Activated CD4-positive, alpha-beta T cell treated with anti-CD3 and anti-CD28 coated beads, Interleukin-2, amount 10 ng/mL, durations not matched to agents 7 days and 5 days (primary cell): ENCODE measurements at regions not wholly inside any gene's neighbourhood (a gene's known extent, or its start where the extent isn't known, plus 50 kb on each side); places are given as distances from the start of the nearest gene placed in this dataset.

Source experiments
- CTCF ChIA-PET: fragments of 350-600 bp; sonication (Branson Sonifier 250); formaldehyde crosslinking; loops from one replicate; lab custom pipeline; 2021; ENCODE audit warnings: antibody characterized with exemption; lab: Charles Lee
- POLR2A ChIA-PET: fragments of 350-600 bp; sonication (Branson Sonifier 250); formaldehyde crosslinking; loops from one replicate; lab custom pipeline; 2021; ENCODE audit warnings: antibody characterized with exemption; lab: Charles Lee
- DNase-seq: peaks from one replicate; pipeline ENCODE4 v3.0.0-alpha.2; 2020
- H3K27ac Mint-ChIP-seq: one replicate; pipeline ENCODE4 v1.8.0; 2021; ENCODE audit warnings: mild to moderate bottlenecking, moderate library complexity, mixed read lengths
- H3K27me3 Mint-ChIP-seq: one replicate; pipeline ENCODE4 v1.8.0; 2021; ENCODE audit warnings: mixed read lengths
- H3K36me3 Mint-ChIP-seq: one replicate; pipeline ENCODE4 v1.8.0; 2021; ENCODE audit warnings: low read depth, mixed read lengths
- H3K4me1 Mint-ChIP-seq: one replicate; pipeline ENCODE4 v1.8.0; 2021; ENCODE audit warnings: mixed read lengths
- H3K4me3 Mint-ChIP-seq: one replicate; pipeline ENCODE4 v1.8.0; 2021; ENCODE audit warnings: mild to moderate bottlenecking, moderate library complexity, mixed read lengths
- H3K9me3 Mint-ChIP-seq: one replicate; pipeline ENCODE4 v1.8.0; 2021; ENCODE audit warnings: mixed read lengths

DNA sequence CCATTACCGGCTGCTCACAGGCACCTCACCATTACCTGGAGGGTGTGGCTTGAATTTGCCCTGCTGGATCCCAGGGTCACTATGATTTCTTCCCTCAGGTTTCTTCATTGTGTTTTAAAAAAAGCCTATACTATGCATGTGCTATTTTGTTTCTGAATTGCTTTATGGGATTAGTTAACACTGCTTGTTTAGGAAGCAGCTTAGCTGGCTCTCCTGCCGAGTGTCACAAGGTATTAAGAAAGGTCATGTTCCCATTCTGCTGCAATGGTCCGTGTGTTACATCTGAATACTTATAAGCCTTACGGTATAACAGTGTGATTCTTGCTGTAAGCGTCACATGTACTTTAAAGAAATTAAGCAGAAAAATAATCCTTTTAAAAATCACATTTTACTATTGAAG is 380.6 kb upstream of the B3GAT1 start:
- ChIA-PET POLR2A (no interaction called here), CTCF (no interaction called here)
- no peak for DNase-seq
- Mint-ChIP-seq H3K4me3 (no peak overlapping the region), H3K27ac (no peak overlapping the region), H3K9me3 (no peaks in the 10 kb centered on the region), H3K27me3 (peaks cover 7% of the 10 kb centered on the region), H3K4me1 (no peaks in the 10 kb centered on the region), H3K36me3 (no peaks in the 10 kb centered on the region)

GRCh38 chr11:134792044-134792443 is 380.0 kb upstream of the B3GAT1 start:
- Mint-ChIP-seq H3K4me3 (no peak overlapping the region), H3K27me3 (peaks cover 7% of the 10 kb centered on the region), H3K9me3 (no peaks in the 10 kb centered on the region), H3K36me3 (no peaks in the 10 kb centered on the region), H3K27ac (no peak overlapping the region), H3K4me1 (no peaks in the 10 kb centered on the region)
- CTCF ChIA-PET: no interaction called here
- POLR2A ChIA-PET: no interaction called here
- no peak for DNase-seq

DNA sequence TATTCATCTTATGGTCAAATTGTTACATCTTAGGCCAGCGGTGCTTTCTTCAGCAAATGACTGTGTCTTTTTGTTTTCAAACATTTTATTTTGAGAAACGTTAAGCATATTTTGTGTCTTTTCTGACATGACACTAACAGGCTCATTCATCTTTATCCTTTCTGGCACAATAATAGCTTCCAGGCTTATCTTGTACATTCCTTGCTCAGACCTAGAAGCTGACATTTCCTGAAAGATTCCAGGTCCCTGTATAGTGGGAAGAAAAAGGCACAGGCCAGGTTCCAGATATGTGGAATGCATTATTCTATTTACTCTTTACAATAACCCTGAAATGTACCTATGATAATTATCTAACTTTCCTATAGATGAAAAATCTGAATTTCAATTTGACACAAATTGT is 379.1 kb upstream of the B3GAT1 start:
- Mint-ChIP-seq H3K4me3 (no peak overlapping the region), H3K9me3 (no peaks in the 10 kb centered on the region), H3K27ac (no peak overlapping the region), H3K27me3 (peaks cover 7% of the 10 kb centered on the region), H3K36me3 (no peaks in the 10 kb centered on the region), H3K4me1 (no peaks in the 10 kb centered on the region)
- ChIA-PET POLR2A (no interaction called here), CTCF (no interaction called here)
- no peak for DNase-seq

GRCh38 chr11:134789104-134789503 is 377.1 kb upstream of the B3GAT1 start:
- H3K4me3 Mint-ChIP-seq: no peak overlapping the region

GRCh38 chr11:134786636-134787035 is 374.6 kb upstream of the B3GAT1 start:
- ChIA-PET CTCF (no interaction called here), POLR2A (no interaction called here)
- Mint-ChIP-seq H3K4me1 (no peaks in the 10 kb centered on the region), H3K4me3 (no peak overlapping the region), H3K27me3 (peaks cover 5% of the 10 kb centered on the region), H3K36me3 (no peaks in the 10 kb centered on the region), H3K27ac (no peak overlapping the region), H3K9me3 (no peaks in the 10 kb centered on the region)
- DNase-seq: no peak

More at GRCh38 chr11:134789104-134789503, 377.1 kb upstream of the B3GAT1 start:
- H3K9me3 Mint-ChIP-seq: no peaks in the 10 kb centered on the region
- H3K27me3 Mint-ChIP-seq: peaks cover 5% of the 10 kb centered on the region
- no peak for DNase-seq
- H3K36me3 Mint-ChIP-seq: no peaks in the 10 kb centered on the region
- POLR2A ChIA-PET: no interaction called here
- CTCF ChIA-PET: no interaction called here
- H3K4me1 Mint-ChIP-seq: no peaks in the 10 kb centered on the region
- no peak overlapping the region for H3K27ac Mint-ChIP-seq

DNA sequence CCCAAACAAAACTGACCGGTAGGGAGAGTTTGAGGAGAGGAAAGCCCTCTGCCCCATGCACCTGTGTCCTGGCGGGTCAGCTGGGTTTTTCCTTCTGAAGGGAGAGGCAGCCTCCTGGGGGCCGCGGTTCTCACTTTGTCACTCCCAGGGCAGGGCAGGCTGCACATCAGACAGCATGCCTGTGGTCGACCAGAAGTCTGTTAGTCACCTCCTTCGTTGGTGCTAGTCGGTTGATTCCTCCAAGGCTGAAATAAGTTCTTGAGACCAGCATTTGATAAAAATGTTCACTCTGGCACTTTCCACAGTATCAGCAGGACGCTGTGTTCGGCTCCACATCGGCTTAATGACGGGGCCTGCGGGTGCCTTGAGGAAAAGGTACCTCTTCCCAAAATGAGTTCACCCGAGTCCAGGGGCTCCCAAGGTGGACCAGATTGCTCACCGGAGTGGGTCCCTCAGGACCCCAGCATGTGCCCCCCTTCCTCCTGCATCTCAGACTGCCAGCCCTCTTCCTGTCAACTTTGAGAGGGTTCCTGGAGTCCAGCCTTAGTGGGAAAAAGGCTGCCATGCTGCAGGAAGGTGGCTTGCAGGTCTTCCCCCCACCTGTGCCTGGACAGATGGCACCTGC is 373.7 kb upstream of the B3GAT1 start:
- CTCF ChIA-PET: no interaction called here
- no peaks in the 10 kb centered on the region for H3K9me3 Mint-ChIP-seq
- POLR2A ChIA-PET: no interaction called here
- no peaks in the 10 kb centered on the region for H3K36me3 Mint-ChIP-seq
- H3K27me3 Mint-ChIP-seq: peaks cover 5% of the 10 kb centered on the region
- no peak overlapping the region for H3K27ac Mint-ChIP-seq
- no peak for DNase-seq
- no peaks in the 10 kb centered on the region for H3K4me1 Mint-ChIP-seq
- H3K4me3 Mint-ChIP-seq: no peak overlapping the region

- DNase-seq: no peak
- Mint-ChIP-seq H3K27ac (no peak overlapping the region), H3K36me3 (no peaks in the 10 kb centered on the region), H3K4me3 (no peak overlapping the region), H3K27me3 (peaks cover 7% of the 10 kb centered on the region), H3K4me1 (no peaks in the 10 kb centered on the region), H3K9me3 (no peaks in the 10 kb centered on the region)
- ChIA-PET POLR2A (no interaction called here), CTCF (no interaction called here)
Measured at GRCh38 chr11:134785059-134785458, 373.0 kb upstream of the B3GAT1 start.

GRCh38 chr11:134784568-134784967 is 372.5 kb upstream of the B3GAT1 start:
- H3K36me3 Mint-ChIP-seq: no peaks in the 10 kb centered on the region
- ChIA-PET CTCF (no interaction called here), POLR2A (no interaction called here)
- no peaks in the 10 kb centered on the region for H3K9me3 Mint-ChIP-seq
- H3K4me1 Mint-ChIP-seq: no peaks in the 10 kb centered on the region
- H3K27me3 Mint-ChIP-seq: peaks cover 5% of the 10 kb centered on the region
- H3K4me3 Mint-ChIP-seq: no peak overlapping the region
- no peak overlapping the region for H3K27ac Mint-ChIP-seq
- DNase-seq: no peak

DNA sequence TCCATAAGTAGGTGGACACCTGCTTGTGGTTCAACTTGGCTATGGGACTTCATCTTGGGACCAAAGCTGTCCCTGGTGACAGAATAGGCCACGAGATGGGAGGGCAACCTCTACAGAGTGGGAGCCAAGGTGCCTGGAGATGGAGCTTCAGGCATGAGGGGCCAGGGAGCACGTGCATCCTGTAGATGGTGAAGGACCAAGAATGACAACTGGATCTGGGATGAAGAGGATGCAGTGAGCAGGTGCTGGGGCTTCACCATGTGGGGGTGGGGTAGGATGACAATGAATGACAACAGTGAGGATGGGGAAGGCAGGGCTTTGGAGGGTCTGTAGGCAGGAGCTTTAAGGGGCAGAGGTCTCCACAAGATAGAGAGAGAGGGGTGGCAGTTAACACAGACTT is 372.0 kb upstream of the B3GAT1 start:
- ChIA-PET POLR2A (no interaction called here), CTCF (no interaction called here)
- no peaks in the 10 kb centered on the region for H3K36me3 Mint-ChIP-seq
- no peak overlapping the region for H3K4me3 Mint-ChIP-seq
- H3K27ac Mint-ChIP-seq: no peak overlapping the region
- no peak for DNase-seq
- no peaks in the 10 kb centered on the region for H3K4me1 Mint-ChIP-seq
- peaks cover 5% of the 10 kb centered on the region for H3K27me3 Mint-ChIP-seq
- H3K9me3 Mint-ChIP-seq: no peaks in the 10 kb centered on the region

DNA sequence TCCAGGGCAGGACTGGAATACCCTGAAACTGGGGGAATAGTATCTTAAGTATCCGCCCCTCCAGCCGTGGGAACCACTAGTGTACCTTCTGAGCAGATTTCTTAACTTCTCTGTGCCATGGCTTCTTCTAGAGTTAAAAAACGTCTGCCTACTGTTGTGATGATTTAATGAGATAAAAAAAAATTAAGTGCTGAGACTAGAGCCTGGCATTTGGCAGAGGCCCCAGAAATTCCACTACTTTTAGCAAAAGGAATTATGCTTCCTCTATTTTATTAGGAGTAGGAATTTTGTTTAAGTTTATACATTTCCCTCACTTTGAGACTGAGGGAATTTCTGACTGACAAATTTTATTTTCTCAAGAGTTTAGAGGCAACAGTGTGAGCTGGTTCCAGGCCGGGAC is 371.2 kb upstream of the B3GAT1 start:
- POLR2A ChIA-PET: no interaction called here
- DNase-seq: no peak
- no peak overlapping the region for H3K27ac Mint-ChIP-seq
- H3K27me3 Mint-ChIP-seq: peaks cover 7% of the 10 kb centered on the region
- no peaks in the 10 kb centered on the region for H3K4me1 Mint-ChIP-seq
- no peaks in the 10 kb centered on the region for H3K9me3 Mint-ChIP-seq
- CTCF ChIA-PET: interaction anchor here (0.5 kb wide), 1 partner anchor 431 kb away, joined by 3 read pairs; no protein-coding TSS in a partner anchor
- H3K4me3 Mint-ChIP-seq: no peak overlapping the region
- no peaks in the 10 kb centered on the region for H3K36me3 Mint-ChIP-seq

GRCh38 chr11:134781380-134781866 is 369.4 kb upstream of the B3GAT1 start:
- no peak overlapping the region for H3K4me3 Mint-ChIP-seq
- CTCF ChIA-PET: no interaction called here
- no peak overlapping the region for H3K27ac Mint-ChIP-seq
- H3K4me1 Mint-ChIP-seq: no peaks in the 10 kb centered on the region
- DNase-seq: no peak
- no peaks in the 10 kb centered on the region for H3K36me3 Mint-ChIP-seq
- H3K9me3 Mint-ChIP-seq: no peaks in the 10 kb centered on the region
- POLR2A ChIA-PET: no interaction called here
- H3K27me3 Mint-ChIP-seq: peaks cover 9% of the 10 kb centered on the region

DNA sequence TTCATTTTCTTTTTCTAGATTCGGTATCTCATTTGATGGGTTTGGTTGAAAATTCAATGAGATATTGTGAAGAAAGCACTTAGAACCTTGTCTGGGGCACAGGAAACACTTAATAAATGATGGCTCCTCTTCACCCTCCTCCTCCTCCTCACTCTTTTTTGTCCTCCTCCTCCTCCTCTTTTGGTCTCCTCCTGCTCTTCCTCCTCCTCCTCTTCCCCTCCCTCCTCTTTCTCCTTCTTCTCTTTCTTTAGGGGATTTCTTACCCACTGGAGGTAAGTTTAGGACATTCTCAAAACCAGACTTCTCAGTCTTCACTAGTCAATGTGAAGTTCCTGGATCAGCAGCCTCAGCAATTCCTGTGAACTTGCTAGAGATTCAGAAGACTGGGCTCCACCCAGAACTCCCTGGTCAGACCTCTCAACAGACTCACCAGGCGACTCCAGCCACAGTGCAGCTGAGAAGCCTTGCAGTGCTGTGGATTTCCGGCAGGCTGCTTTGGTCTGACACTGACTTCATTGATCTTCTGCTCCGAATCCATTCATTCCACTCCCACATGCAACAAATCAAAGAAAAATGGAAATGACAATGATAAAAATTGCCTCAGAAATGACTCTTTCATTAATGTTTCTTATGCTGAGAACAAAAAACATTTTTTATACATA is 368.6 kb upstream of the B3GAT1 start:
- no peak overlapping the region for H3K27ac Mint-ChIP-seq
- POLR2A ChIA-PET: no interaction called here
- CTCF ChIA-PET: no interaction called here
- no peaks in the 10 kb centered on the region for H3K4me1 Mint-ChIP-seq
- H3K27me3 Mint-ChIP-seq: peaks cover 9% of the 10 kb centered on the region
- H3K9me3 Mint-ChIP-seq: no peaks in the 10 kb centered on the region
- no peaks in the 10 kb centered on the region for H3K36me3 Mint-ChIP-seq
- no peak overlapping the region for H3K4me3 Mint-ChIP-seq
- no peak for DNase-seq

DNA sequence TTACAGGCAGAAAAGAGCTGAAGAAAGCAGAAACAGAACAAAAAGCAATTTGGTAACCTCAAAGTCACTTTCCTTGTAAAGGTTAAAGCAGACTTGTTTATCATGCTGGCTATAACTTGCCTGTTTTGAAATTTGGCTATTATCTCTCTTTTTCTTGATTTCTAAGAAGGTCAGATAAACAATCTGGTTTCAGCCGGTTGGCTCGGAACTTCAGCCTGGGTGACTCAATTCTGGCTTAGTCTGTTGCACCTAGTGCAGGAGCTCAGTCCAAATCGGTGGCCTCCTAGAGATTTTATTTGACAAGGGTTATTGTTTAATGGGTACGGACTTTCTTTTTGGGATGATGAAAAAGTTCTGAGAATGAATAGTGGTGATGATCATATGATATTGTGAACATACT is 367.1 kb upstream of the B3GAT1 start:
- ChIA-PET CTCF (no interaction called here), POLR2A (no interaction called here)
- H3K27me3 Mint-ChIP-seq: peaks cover 9% of the 10 kb centered on the region
- H3K4me3 Mint-ChIP-seq: no peak overlapping the region
- H3K36me3 Mint-ChIP-seq: no peaks in the 10 kb centered on the region
- H3K4me1 Mint-ChIP-seq: no peaks in the 10 kb centered on the region
- H3K27ac Mint-ChIP-seq: no peak overlapping the region
- no peak for DNase-seq
- H3K9me3 Mint-ChIP-seq: no peaks in the 10 kb centered on the region

DNA sequence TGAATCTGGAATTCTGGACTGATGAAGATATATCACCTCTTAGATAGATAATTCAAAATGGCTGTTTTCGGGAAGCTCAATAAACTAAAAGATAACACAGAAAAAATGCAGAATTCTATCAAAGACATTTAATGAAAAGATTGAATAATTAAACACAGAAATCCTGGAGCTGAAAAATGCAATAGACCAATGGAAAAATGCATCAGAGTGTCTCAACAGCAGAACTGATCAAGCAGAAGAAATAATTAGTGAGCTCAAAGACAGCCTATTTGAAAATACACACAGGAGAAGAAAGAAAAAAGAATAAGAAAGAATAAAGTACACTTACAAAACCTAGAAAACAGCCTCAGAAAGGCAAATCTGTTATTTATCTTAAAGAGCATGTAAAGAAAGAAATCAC is 356.4 kb upstream of the B3GAT1 start:
- no peaks in the 10 kb centered on the region for H3K36me3 Mint-ChIP-seq
- no peak for DNase-seq
- ChIA-PET POLR2A (no interaction called here), CTCF (no interaction called here)
- no peak overlapping the region for H3K4me3 Mint-ChIP-seq
- H3K27me3 Mint-ChIP-seq: no peaks in the 10 kb centered on the region
- H3K4me1 Mint-ChIP-seq: no peaks in the 10 kb centered on the region
- H3K9me3 Mint-ChIP-seq: peaks cover 13% of the 10 kb centered on the region
- no peak overlapping the region for H3K27ac Mint-ChIP-seq
